WERI-Rb-1 (cell line): ENCODE measurements at regions not wholly inside any gene's neighbourhood (a gene's known extent, or its start where the extent isn't known, plus 50 kb on each side); places are given as distances from the start of the nearest gene placed in this dataset.

Experiments
- DNase-seq: peaks from one replicate; pipeline ENCODE4 v3.0.0-alpha.2; 2020
- H3K27ac ChIP-seq: fragments of 250-450 bp; sonication (Bioruptor Pico); 2 replicates; pipeline ENCODE4 v1.5.1; 2020; ENCODE audit warnings: mild to moderate bottlenecking, moderate library complexity
- H3K27me3 ChIP-seq: fragments of 250-450 bp; sonication (Bioruptor Pico); 2 replicates; pipeline ENCODE4 v1.5.1; 2021; ENCODE audit warnings: mild to moderate bottlenecking, low read depth, moderate library complexity; ENCODE audit not compliant: insufficient read depth, severe bottlenecking
- H3K36me3 ChIP-seq: fragments of 250-450 bp; sonication (Bioruptor Pico); 2 replicates; pipeline ENCODE4 v1.5.1; 2020; ENCODE audit warnings: mild to moderate bottlenecking, moderate library complexity
- H3K4me3 ChIP-seq: 2 replicates; pipeline ENCODE4 v1.5.1; 2011; ENCODE audit warnings: low read depth, mild to moderate bottlenecking, control low read depth, low read length
- H3K9me3 ChIP-seq: fragments of 250-450 bp; sonication (Bioruptor Pico); 2 replicates; pipeline ENCODE4 v1.5.1; 2021; ENCODE audit warnings: mild to moderate bottlenecking, moderate library complexity; ENCODE audit not compliant: severe bottlenecking
- TF ChIP-seq, protein P1 (sequence below): IDR thresholded peaks from 2 replicates; pipeline ENCODE4 v1.5.1; 2011; ENCODE audit warnings: low read depth, mild to moderate bottlenecking, control low read depth, inconsistent platforms, low read length

DNA sequence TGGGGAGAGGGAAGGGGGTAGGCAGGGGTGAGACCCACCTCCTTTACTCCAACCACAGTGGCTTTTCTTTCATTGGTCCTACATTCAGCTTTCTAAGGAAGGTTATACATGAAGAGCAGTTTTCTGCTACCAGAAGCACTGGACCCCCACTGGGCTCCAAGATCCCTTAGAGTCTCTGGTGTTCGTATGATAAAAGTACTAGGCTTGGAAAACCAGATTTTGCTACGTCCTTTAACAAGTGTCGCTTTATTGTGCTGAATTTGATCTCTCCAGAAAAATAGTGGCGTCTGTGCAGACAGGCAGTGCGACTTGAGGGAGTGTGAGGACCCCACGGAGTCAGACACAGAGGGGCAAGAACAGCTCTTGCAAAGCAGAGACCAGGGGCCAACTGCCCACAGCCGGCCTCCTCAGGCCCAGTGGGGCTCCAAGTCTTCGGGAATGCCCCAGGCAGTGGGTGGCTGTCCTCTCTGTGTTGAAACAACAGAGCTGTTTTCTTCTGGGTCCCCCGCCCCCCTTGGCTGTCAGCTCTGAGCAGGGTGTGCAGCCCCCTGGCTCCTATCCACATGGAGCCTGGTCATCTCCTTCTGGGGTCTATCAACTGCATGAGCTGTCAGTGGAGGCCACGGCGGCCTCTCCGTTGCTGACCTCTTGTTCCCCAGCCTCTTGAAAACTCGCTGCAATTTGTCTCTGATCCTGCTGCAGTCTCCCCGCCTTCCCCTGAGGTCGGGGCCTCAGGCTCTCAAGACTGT, 333.2 kb downstream of the RPS24 start:
- Histone ChIP-seq H3K9me3 (no peaks in the 10 kb centered on the region), H3K36me3 (no peaks in the 10 kb centered on the region), H3K27ac (no peak overlapping the region), H3K4me3 (no peak overlapping the region), H3K27me3 (no peaks in the 10 kb centered on the region)
- TF ChIP-seq, protein P1, sequence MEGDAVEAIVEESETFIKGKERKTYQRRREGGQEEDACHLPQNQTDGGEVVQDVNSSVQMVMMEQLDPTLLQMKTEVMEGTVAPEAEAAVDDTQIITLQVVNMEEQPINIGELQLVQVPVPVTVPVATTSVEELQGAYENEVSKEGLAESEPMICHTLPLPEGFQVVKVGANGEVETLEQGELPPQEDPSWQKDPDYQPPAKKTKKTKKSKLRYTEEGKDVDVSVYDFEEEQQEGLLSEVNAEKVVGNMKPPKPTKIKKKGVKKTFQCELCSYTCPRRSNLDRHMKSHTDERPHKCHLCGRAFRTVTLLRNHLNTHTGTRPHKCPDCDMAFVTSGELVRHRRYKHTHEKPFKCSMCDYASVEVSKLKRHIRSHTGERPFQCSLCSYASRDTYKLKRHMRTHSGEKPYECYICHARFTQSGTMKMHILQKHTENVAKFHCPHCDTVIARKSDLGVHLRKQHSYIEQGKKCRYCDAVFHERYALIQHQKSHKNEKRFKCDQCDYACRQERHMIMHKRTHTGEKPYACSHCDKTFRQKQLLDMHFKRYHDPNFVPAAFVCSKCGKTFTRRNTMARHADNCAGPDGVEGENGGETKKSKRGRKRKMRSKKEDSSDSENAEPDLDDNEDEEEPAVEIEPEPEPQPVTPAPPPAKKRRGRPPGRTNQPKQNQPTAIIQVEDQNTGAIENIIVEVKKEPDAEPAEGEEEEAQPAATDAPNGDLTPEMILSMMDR: no peak
- no peak for DNase-seq

DNA sequence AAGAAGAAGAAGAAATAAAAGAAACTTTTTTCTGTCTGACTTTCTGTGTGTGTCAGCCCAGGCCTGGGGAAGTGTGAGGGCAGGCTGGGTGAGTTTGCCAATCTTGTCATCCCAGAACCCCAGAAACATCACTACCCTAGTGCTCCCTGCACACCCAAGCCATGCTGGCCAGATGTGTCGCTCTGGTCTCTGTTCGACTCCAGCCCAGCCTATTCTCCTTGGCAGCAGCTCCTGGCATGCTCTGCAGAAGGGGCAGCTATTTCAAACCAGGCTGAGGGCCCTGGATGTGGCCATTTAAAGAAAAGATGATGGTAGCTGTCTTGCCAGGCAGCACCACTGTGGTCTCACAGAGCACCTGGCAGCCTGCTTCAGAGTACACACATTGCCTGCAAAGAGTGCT, 334.1 kb downstream of the RPS24 start:
- no peak for DNase-seq
- Histone ChIP-seq H3K27me3 (no peaks in the 10 kb centered on the region), H3K27ac (no peak overlapping the region), H3K36me3 (no peaks in the 10 kb centered on the region), H3K9me3 (no peaks in the 10 kb centered on the region), H3K4me3 (no peak overlapping the region)
- TF ChIP-seq, protein P1: no peak

DNA sequence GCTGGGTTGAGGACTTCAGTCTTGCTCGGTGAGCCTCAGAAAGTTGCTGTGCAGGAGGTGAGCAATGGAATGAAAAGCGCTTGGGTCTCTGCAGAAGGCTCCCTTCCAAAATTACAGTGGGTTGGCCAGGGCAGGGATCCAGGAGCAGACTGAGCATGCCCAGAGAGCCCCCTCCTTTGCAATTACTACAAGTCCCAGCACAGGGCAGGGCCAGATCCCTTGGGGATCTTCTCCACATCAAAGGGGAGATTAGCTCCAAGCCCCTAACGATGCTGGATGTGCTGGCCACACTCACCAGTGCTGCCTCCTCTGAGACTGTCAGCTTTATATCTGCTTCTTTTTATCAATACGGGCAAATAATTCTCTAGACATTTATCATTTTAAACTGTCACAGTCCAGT, 337.5 kb downstream of the RPS24 start:
- no peaks in the 10 kb centered on the region for H3K9me3 ChIP-seq
- no peak overlapping the region for H3K4me3 ChIP-seq
- no peak overlapping the region for H3K27ac ChIP-seq
- no peaks in the 10 kb centered on the region for H3K36me3 ChIP-seq
- TF ChIP-seq, protein P1: no peak
- DNase-seq: peak; percentile 80
- H3K27me3 ChIP-seq: no peaks in the 10 kb centered on the region

DNA sequence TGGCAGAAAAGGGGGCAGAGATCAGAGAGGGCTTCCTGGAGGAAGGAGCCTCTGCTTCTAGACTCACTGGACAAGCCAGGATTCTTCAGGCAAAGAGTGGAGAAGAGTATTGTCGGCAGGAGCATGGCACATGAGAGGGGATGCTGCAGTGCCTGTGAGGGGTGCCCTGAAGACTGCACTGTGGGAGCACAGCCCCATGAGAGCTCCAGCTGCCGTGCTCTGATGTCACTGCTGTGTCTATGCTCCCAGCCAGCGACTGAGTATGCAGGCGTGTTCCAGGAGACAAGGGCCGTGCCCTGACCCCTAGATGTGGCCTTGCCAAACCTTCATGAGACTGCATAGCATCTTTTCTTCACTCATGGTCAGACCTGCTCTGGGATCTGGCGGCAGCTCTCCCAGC, 339.1 kb downstream of the RPS24 start:
- no peak overlapping the region for H3K4me3 ChIP-seq
- no peak overlapping the region for H3K27ac ChIP-seq
- DNase-seq: no peak
- no peaks in the 10 kb centered on the region for H3K9me3 ChIP-seq
- no peaks in the 10 kb centered on the region for H3K27me3 ChIP-seq
- TF ChIP-seq, protein P1: no peak
- H3K36me3 ChIP-seq: no peaks in the 10 kb centered on the region

DNA sequence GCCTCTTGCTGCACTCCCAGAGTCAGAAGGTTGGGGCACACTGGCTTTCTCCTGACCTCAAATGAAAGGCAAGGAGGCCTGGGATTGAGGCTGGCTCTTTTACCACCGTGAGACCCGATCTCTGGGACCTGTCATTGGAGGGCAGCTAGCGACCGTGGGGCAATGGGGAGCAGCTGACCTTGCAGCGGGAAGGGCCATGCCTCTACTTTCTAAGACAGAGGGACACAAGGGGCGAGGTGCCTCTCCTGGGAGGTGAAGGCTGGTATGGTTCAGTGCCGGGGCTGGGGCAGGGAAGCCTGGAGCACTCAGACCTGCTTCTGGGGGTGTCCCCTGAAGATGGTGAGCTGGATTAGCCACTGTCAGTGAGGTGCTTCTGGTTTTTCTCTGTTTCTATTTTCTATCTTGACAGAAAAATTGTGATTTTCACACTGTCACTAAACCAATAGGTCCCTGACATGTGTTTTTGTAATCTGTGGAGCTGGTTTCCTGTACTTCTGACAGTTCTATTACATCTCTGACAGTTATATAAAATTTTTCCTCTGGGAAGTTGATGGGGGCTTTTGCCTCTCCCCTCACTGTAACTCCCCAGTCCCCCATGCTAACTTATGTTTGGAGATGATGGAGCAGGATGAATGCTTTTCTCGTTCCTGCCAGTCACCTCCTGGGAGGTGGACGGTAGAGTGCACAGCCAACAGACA, 340.8 kb downstream of the RPS24 start:
- no peak for DNase-seq
- H3K9me3 ChIP-seq: peaks cover 3% of the 10 kb centered on the region
- H3K4me3 ChIP-seq: no peak overlapping the region
- H3K27me3 ChIP-seq: no peaks in the 10 kb centered on the region
- TF ChIP-seq, protein P1: no peak
- H3K27ac ChIP-seq: no peak overlapping the region
- no peaks in the 10 kb centered on the region for H3K36me3 ChIP-seq
